ENCODE measurements at regions not wholly inside any gene's neighbourhood (a gene's known extent, or its start where the extent isn't known, plus 50 kb on each side); places are given as distances from the start of the nearest gene placed in this dataset.

DNA sequence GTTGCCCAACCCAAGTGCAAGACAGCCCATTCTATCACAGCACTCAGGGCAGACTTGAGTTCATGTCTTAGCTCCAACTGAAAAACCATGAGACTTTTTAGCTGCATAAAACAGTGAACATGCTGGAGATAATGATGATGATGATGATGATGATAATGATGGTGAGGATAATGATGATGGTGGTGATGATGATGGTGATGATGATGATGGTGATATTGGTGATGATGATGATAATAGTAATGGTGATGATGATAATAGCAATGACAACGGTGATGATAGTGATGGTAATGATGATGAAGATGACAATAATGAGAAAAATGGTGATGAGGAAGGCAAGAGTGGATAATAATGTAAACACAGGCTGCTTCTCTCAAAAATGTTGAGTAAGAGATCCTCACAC is 576.2 kb downstream of the BCL11B start (continued):
- TF ChIP-seq CHD2 (IDR thresholded peaks at IDR 0.05; ENCODE audit: low read length, partially characterized antibody) (no peak), RAD21 (IDR thresholded peaks at IDR 0.05; ENCODE audit: low read length) (no peak), MEF2A (IDR thresholded peaks at IDR 0.05; ENCODE audit: borderline replicate concordance, low read depth) (no peak)
- TF ChIP-seq, protein P1, sequence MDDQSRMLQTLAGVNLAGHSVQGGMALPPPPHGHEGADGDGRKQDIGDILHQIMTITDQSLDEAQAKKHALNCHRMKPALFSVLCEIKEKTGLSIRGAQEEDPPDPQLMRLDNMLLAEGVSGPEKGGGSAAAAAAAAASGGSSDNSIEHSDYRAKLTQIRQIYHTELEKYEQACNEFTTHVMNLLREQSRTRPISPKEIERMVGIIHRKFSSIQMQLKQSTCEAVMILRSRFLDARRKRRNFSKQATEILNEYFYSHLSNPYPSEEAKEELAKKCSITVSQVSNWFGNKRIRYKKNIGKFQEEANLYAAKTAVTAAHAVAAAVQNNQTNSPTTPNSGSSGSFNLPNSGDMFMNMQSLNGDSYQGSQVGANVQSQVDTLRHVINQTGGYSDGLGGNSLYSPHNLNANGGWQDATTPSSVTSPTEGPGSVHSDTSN (IDR thresholded peaks at IDR 0.05), result no peak

DNA sequence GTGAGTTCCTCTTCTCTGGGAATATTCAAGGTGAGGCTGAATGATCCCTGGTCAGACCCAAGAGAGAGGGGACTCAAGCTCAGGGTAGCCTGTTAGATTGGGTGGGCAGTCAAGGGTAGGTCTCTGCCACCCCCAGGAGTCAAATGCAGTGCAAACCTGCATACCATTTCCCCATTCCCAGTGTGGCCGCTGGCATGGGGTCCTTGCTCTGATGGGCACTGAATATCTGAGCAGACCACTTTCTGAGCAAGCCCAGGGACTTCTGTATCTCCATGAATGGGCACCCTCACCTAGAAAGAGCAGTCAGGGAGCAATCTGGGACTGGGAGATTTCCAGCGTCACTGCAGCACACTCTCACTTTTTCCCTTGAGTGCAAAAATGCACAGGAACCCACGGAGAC is 573.7 kb downstream of the BCL11B start:
- Histone ChIP-seq H3K4me3 (ENCODE audit: low read depth in 2 of 2, low read length in 1 of 2) (no peak overlapping the region), H3K27me3 (ENCODE audit: insufficient read depth) (no peaks in the 10 kb centered on the region), H3K4me2 (no peak overlapping the region), H3K79me2 (ENCODE audit: insufficient read depth) (no peaks in the 10 kb centered on the region), H3K9me2 (no peaks in the 10 kb centered on the region), H3K9ac (no peak overlapping the region), H3K9me3 (no peaks in the 10 kb centered on the region), H3K36me3 (replicated peaks in 1 of 2; ENCODE audit: control insufficient read depth in 1 of 2, insufficient read depth in 2 of 2, low read length in 1 of 2) (no peaks in the 10 kb centered on the region), H2AFZ (ENCODE audit: low read depth) (no peak overlapping the region), H3F3A (replicated peaks; ENCODE audit: insufficient read depth) (no peaks in the 10 kb centered on the region), H4K20me1 (ENCODE audit: insufficient read depth) (no peaks in the 10 kb centered on the region), H3K27ac (ENCODE audit: low read depth in 2 of 2, low read length in 1 of 2) (no peak overlapping the region), H3K4me1 (ENCODE audit: control insufficient read depth in 1 of 2, insufficient read depth in 2 of 2, low read depth in 1 of 2, low read length in 1 of 2) (no peaks in the 10 kb centered on the region)
- no peak for DNase-seq
- ChIA-PET CTCF (no interaction called here), POLR2A (no interaction called here)
- TF ChIP-seq TCF12 (IDR thresholded peaks at IDR 0.05) (no peak), TEAD4 (IDR thresholded peaks at IDR 0.05; ENCODE audit: borderline replicate concordance, insufficient read depth) (no peak)
- TF ChIP-seq, protein P2, sequence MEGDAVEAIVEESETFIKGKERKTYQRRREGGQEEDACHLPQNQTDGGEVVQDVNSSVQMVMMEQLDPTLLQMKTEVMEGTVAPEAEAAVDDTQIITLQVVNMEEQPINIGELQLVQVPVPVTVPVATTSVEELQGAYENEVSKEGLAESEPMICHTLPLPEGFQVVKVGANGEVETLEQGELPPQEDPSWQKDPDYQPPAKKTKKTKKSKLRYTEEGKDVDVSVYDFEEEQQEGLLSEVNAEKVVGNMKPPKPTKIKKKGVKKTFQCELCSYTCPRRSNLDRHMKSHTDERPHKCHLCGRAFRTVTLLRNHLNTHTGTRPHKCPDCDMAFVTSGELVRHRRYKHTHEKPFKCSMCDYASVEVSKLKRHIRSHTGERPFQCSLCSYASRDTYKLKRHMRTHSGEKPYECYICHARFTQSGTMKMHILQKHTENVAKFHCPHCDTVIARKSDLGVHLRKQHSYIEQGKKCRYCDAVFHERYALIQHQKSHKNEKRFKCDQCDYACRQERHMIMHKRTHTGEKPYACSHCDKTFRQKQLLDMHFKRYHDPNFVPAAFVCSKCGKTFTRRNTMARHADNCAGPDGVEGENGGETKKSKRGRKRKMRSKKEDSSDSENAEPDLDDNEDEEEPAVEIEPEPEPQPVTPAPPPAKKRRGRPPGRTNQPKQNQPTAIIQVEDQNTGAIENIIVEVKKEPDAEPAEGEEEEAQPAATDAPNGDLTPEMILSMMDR (IDR thresholded peaks at IDR 0.05), result no peak
- TF ChIP-seq, protein P3, sequence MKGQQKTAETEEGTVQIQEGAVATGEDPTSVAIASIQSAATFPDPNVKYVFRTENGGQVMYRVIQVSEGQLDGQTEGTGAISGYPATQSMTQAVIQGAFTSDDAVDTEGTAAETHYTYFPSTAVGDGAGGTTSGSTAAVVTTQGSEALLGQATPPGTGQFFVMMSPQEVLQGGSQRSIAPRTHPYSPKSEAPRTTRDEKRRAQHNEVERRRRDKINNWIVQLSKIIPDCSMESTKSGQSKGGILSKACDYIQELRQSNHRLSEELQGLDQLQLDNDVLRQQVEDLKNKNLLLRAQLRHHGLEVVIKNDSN (IDR thresholded peaks at IDR 0.05; ENCODE audit: borderline replicate concordance, low read depth), result no peak
- 0% methylated on average over 2 of the region's 3 CpGs for WGBS (ENCODE audit: low lambda C conversion rate)

DNA sequence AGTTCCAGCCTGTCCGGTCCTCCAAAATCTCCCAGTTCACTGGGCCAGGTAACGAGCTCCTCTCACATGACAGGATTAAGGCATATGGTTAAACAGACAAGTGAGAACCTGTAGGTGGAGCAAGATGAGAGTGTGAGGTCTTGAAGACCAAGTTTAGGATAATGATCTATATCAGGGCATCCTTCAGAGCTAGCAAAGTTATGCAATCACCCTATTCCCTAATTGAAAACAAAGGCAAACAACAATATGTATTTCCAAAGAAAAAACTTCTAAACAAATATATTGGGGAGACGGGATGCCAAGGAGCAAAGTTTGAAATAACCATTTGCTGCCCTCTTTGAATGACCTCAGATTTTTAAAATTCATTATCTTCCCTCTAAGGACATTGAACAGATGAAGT is 571.2 kb downstream of the BCL11B start:
- Histone ChIP-seq H3K79me2 (ENCODE audit: insufficient read depth) (no peaks in the 10 kb centered on the region), H3K36me3 (replicated peaks in 1 of 2; ENCODE audit: control insufficient read depth in 1 of 2, insufficient read depth in 2 of 2, low read length in 1 of 2) (no peaks in the 10 kb centered on the region), H3K27me3 (ENCODE audit: insufficient read depth) (no peaks in the 10 kb centered on the region), H3K4me1 (ENCODE audit: control insufficient read depth in 1 of 2, insufficient read depth in 2 of 2, low read depth in 1 of 2, low read length in 1 of 2) (no peaks in the 10 kb centered on the region), H3K9me2 (no peaks in the 10 kb centered on the region), H2AFZ (ENCODE audit: low read depth) (no peak overlapping the region), H3K4me3 (ENCODE audit: low read depth in 2 of 2, low read length in 1 of 2) (no peak overlapping the region), H3F3A (replicated peaks; ENCODE audit: insufficient read depth) (no peaks in the 10 kb centered on the region), H3K27ac (ENCODE audit: low read depth in 2 of 2, low read length in 1 of 2) (no peak overlapping the region), H3K9ac (no peak overlapping the region), H3K4me2 (no peak overlapping the region), H3K9me3 (no peaks in the 10 kb centered on the region), H4K20me1 (ENCODE audit: insufficient read depth) (no peaks in the 10 kb centered on the region)
- 6% methylated on average over 3 of the region's 3 CpGs for WGBS (ENCODE audit: low lambda C conversion rate)
- CTCF ChIA-PET, result interaction anchor here (1.4 kb wide), 1 partner anchor 14 kb away, joined by 3 read pairs; no protein-coding TSS in a partner anchor
- no peak for TF ChIP-seq POLR2AphosphoS5 (IDR thresholded peaks at IDR 0.05; ENCODE audit: low read depth, low read length)
- no peak for TF ChIP-seq TAF1 (IDR thresholded peaks at IDR 0.05; ENCODE audit: borderline replicate concordance, low read depth, low read length)
- no peak for DNase-seq
- POLR2A ChIA-PET, result no interaction called here

Data from SK-N-SH (cell line).